H9 (cell line): ENCODE measurements at regions not wholly inside any gene's neighbourhood (a gene's known extent, or its start where the extent isn't known, plus 50 kb on each side); places are given as distances from the start of the nearest gene placed in this dataset.

ENCODE experiments used
- DNase-seq: peaks from one replicate; pipeline ENCODE4 v3.0.0-alpha.2; 2017
- H2AFZ ChIP-seq: one replicate; pipeline ENCODE4 v1.6.1; 2013; ENCODE audit warnings: mild to moderate bottlenecking, low read length, control low read depth, moderate library complexity
- H2AK5ac ChIP-seq: 2 replicates; pipeline ENCODE4 v1.6.1; 2013; ENCODE audit warnings: low read length, control low read depth, mixed read lengths; ENCODE audit not compliant: insufficient read length
- H2BK120ac ChIP-seq: one replicate; pipeline ENCODE4 v1.6.1; 2013; ENCODE audit warnings: low read depth, mild to moderate bottlenecking, low read length, control low read depth, inconsistent platforms; ENCODE audit not compliant: poor library complexity, severe bottlenecking
- H2BK12ac ChIP-seq: 2 replicates; pipeline ENCODE4 v1.6.1; 2013; ENCODE audit warnings: low read length, control low read depth, mixed read lengths, low read depth; ENCODE audit not compliant: insufficient read length
- H2BK15ac ChIP-seq: 2 replicates; pipeline ENCODE4 v1.6.1; 2013; ENCODE audit warnings: low read depth, low read length, control low read depth
- H2BK20ac ChIP-seq: one replicate; pipeline ENCODE4 v1.6.1; 2013; ENCODE audit warnings: low read depth, mild to moderate bottlenecking, low read length, control low read depth, inconsistent platforms; ENCODE audit not compliant: poor library complexity, severe bottlenecking
- H2BK5ac ChIP-seq: 2 replicates; pipeline ENCODE4 v1.6.1; 2013; ENCODE audit warnings: low read length, control low read depth, mixed read lengths; ENCODE audit not compliant: insufficient read length
- H3K14ac ChIP-seq: 2 replicates; pipeline ENCODE4 v1.6.1; 2013; ENCODE audit warnings: low read length, control low read depth; ENCODE audit not compliant: insufficient read depth
- H3K18ac ChIP-seq: 2 replicates; pipeline ENCODE4 v1.6.1; 2013; ENCODE audit warnings: low read depth, mild to moderate bottlenecking, mixed read lengths, low read length, control low read depth; ENCODE audit not compliant: insufficient read length
- H3K23ac ChIP-seq: 2 replicates; pipeline ENCODE4 v1.6.1; 2013; ENCODE audit warnings: low read length, control low read depth, mixed read lengths, low read depth; ENCODE audit not compliant: insufficient read length
- H3K23me2 ChIP-seq: 2 replicates; pipeline ENCODE4 v1.6.1; 2013; ENCODE audit warnings: low read depth, mild to moderate bottlenecking, mixed read lengths, low read length, control low read depth; ENCODE audit not compliant: insufficient read length, poor library complexity, severe bottlenecking
- H3K27ac ChIP-seq: 2 replicates; pipeline ENCODE4 v1.5.1; 2013; ENCODE audit warnings: low read length, control low read depth, mixed read lengths, low read depth; ENCODE audit not compliant: insufficient read length
- H3K27me3 ChIP-seq: 2 replicates; pipeline ENCODE4 v1.6.1; 2013; ENCODE audit warnings: low read length, control low read depth, inconsistent platforms; ENCODE audit not compliant: insufficient read depth
- H3K4ac ChIP-seq: 2 replicates; pipeline ENCODE4 v1.6.1; 2013; ENCODE audit warnings: low read depth, mild to moderate bottlenecking, control low read depth, inconsistent platforms, low read length, moderate library complexity
- H3K4me1 ChIP-seq: 2 replicates; pipeline ENCODE4 v1.6.1; 2013; ENCODE audit warnings: low read length, control low read depth, inconsistent platforms; ENCODE audit not compliant: insufficient read depth
- H3K4me2 ChIP-seq: 2 replicates; pipeline ENCODE4 v1.6.1; 2013; ENCODE audit warnings: low read length, control low read depth, mixed read lengths; ENCODE audit not compliant: insufficient read length, insufficient read depth
- H3K56ac ChIP-seq: 2 replicates; pipeline ENCODE4 v1.6.1; 2013; ENCODE audit warnings: low read depth, mild to moderate bottlenecking, mixed read lengths, low read length, control low read depth; ENCODE audit not compliant: insufficient read length
- H3K79me1 ChIP-seq: 2 replicates; pipeline ENCODE4 v1.6.1; 2013; ENCODE audit warnings: low read depth, mild to moderate bottlenecking, moderate library complexity, low read length, control low read depth, inconsistent platforms; ENCODE audit not compliant: insufficient read depth, poor library complexity, severe bottlenecking
- H3K79me2 ChIP-seq: 2 replicates; pipeline ENCODE4 v1.6.1; 2013; ENCODE audit warnings: low read length, control low read depth, inconsistent platforms; ENCODE audit not compliant: insufficient read depth
- H3K9ac ChIP-seq: 2 replicates; pipeline ENCODE4 v1.6.1; 2013; ENCODE audit warnings: low read length, control low read depth, mixed read lengths; ENCODE audit not compliant: insufficient read length; ENCODE audit errors: extremely low read depth
- H3K9me3 ChIP-seq: one replicate; pipeline ENCODE4 v1.6.1; 2013; ENCODE audit warnings: low read depth, low read length, inconsistent platforms; ENCODE audit not compliant: control insufficient read depth
- H3T11ph ChIP-seq: one replicate; pipeline ENCODE4 v1.6.1; 2013; ENCODE audit warnings: mild to moderate bottlenecking, low read length, control low read depth, inconsistent platforms
- H4K20me1 ChIP-seq: one replicate; pipeline ENCODE4 v1.6.1; 2013; ENCODE audit not compliant: control insufficient read depth, insufficient read length, insufficient read depth
- H4K5ac ChIP-seq: 2 replicates; pipeline ENCODE4 v1.6.1; 2013; ENCODE audit warnings: low read depth, mild to moderate bottlenecking, mixed read lengths, low read length, control low read depth; ENCODE audit not compliant: insufficient read length
- H4K8ac ChIP-seq: replicated peaks from 2 replicates; pipeline ENCODE4 v1.6.1; 2013; ENCODE audit warnings: low read length, control low read depth, mixed read lengths, low read depth; ENCODE audit not compliant: insufficient read length
- H4K91ac ChIP-seq: 2 replicates; pipeline ENCODE4 v1.6.1; 2013; ENCODE audit warnings: low read depth, mild to moderate bottlenecking, moderate library complexity, mixed read lengths, low read length, control low read depth; ENCODE audit not compliant: insufficient read length
- H3K27ac Mint-ChIP-seq, 3 experiments: 2 replicates in 2 of 3; 3 replicates in 1 of 3; pipeline ENCODE4 v1.8.0; 2020 to 2021; ENCODE audit warnings: mixed read lengths in 3 of 3, mild to moderate bottlenecking in 1 of 3, moderate library complexity in 1 of 3
- H3K27me3 Mint-ChIP-seq: 2 replicates; pipeline ENCODE4 v1.8.0; 2021; ENCODE audit warnings: low read depth, mild to moderate bottlenecking, moderate library complexity, mixed read lengths
- H3K36me3 Mint-ChIP-seq, 3 experiments: 2 replicates in 2 of 3; 3 replicates in 1 of 3; pipeline ENCODE4 v1.8.0; 2020 to 2021; ENCODE audit warnings: low read depth in 3 of 3, mixed read lengths in 3 of 3; ENCODE audit not compliant: insufficient read depth in 1 of 3
- H3K4me1 Mint-ChIP-seq, 2 experiments: 2 replicates each; pipeline ENCODE4 v1.8.0; 2020; ENCODE audit warnings: mixed read lengths in 2 of 2
- H3K4me3 Mint-ChIP-seq, 2 experiments: 2 replicates in 1 of 2; 3 replicates in 1 of 2; pipeline ENCODE4 v1.8.0; 2020 to 2021; ENCODE audit warnings: mild to moderate bottlenecking in 2 of 2, mixed read lengths in 2 of 2, moderate library complexity in 1 of 2
- H3K9me3 Mint-ChIP-seq, 2 experiments: 2 replicates in 1 of 2; 3 replicates in 1 of 2; pipeline ENCODE4 v1.8.0; 2020; ENCODE audit warnings: mild to moderate bottlenecking in 2 of 2, mixed read lengths in 2 of 2, moderate library complexity in 1 of 2
- CTCF ChIP-seq: fragments of 200-600 bp; sonication (generic); conservative IDR thresholded peaks from 3 replicates; pipeline ENCODE4 v1.8.0; 2021; ENCODE audit warnings: antibody characterized with exemption, mild to moderate bottlenecking
- WGBS: extraction: QIAGEN DNeasy Blood & Tissue Kit; methylation state at CpG from one replicate; pipeline ENCODE4 v1.1.7; 2013; ENCODE audit warnings: missing lambda C conversion rate, low lambda C conversion rate, mixed read lengths; ENCODE audit not compliant: insufficient read length; ENCODE audit errors: extremely low coverage; 5-methylcytosine and 5-hydroxymethylcytosine counted together

- H3K56ac ChIP-seq, result no peak overlapping the region
- Mint-ChIP-seq H3K9me3 (peaks cover 3 to 6% of the 10 kb centered on the region in 2 experiments; a peak in 3 of 5 replicates), H3K27ac (0 out of 7 replicates have a peak overlapping the region, but pooled peaks of 1 of the 3 experiments have one; percentile 61), H3K4me1 (peaks cover 26 to 29% of the 10 kb centered on the region in 2 experiments), H3K27me3 (peaks cover 37% of the 10 kb centered on the region), H3K4me3 (no peak overlapping the region), H3K36me3 (peaks cover 0 to 6% (median 2%) of the 10 kb centered on the region in 3 experiments; a peak in 2 of 7 replicates)
- no peak overlapping the region for H3K18ac ChIP-seq
- no peaks in the 10 kb centered on the region for H3K4me1 ChIP-seq
- H2AFZ ChIP-seq, result no peak overlapping the region
- H2BK15ac ChIP-seq, result no peak overlapping the region
- H3K23ac ChIP-seq, result no peak overlapping the region
- H4K5ac ChIP-seq, result no peak overlapping the region
- no peaks in the 10 kb centered on the region for H3K9me3 ChIP-seq
- no peaks in the 10 kb centered on the region for H3K79me2 ChIP-seq
- H3K9ac ChIP-seq, result no peak overlapping the region
- H4K8ac ChIP-seq, result no peak overlapping the region
- no peak overlapping the region for H2BK120ac ChIP-seq
- H3K79me1 ChIP-seq, result no peaks in the 10 kb centered on the region
- H4K20me1 ChIP-seq, result peaks cover 3% of the 10 kb centered on the region
- no peak overlapping the region for H3T11ph ChIP-seq
- H3K27me3 ChIP-seq, result no peaks in the 10 kb centered on the region; the same call in 1 of the 2 replicates
- no peak overlapping the region for H2BK5ac ChIP-seq
- TF ChIP-seq CTCF, result no peak
- no peak overlapping the region for H3K14ac ChIP-seq
- H4K91ac ChIP-seq, result no peak overlapping the region
- no peak overlapping the region for H2AK5ac ChIP-seq
- H2BK12ac ChIP-seq, result no peak overlapping the region
- no peak overlapping the region for H3K4ac ChIP-seq
- no CpG with 5 or more reads among the region's 5 CpGs for WGBS
- no peak overlapping the region for H3K4me2 ChIP-seq
- H3K23me2 ChIP-seq, result no peaks in the 10 kb centered on the region
- no peak overlapping the region for H2BK20ac ChIP-seq
- no peak overlapping the region for H3K27ac ChIP-seq
- DNase-seq, result no peak
Observed at GRCh38 chr17:77771998-77772397, 186.5 kb upstream of the TNRC6C start.
